GM12878 (cell line): ENCODE measurements at regions not wholly inside any gene's neighbourhood (a gene's known extent, or its start where the extent isn't known, plus 50 kb on each side); places are given as distances from the start of the nearest gene placed in this dataset.
"Not testable (repeated sequence)": the region's sequence is repeated elsewhere in the genome, so short reads cannot be mapped to it uniquely, and the experiment has no call there.

ENCODE experiments used
- ATAC-seq: fragments of 200-7000 bp; cut with Tn5 transposase; 3 replicates; pipeline ENCODE4 v1.9.1; 2020; ENCODE audit warnings: mild to moderate bottlenecking, moderate library complexity
- BruUV-seq: library from RNA; stranded (reverse); fragments of 400-500 nt; replicated peaks from 2 replicates; lab custom pipeline; 2021; lab: Mats Ljungman, UMichigan
- CTCF ChIA-PET: fragments of 300-600 bp; sonication (Branson Sonifier 250); formaldehyde crosslinking; extraction: SDS; loops from one replicate; lab custom pipeline; 2021; ENCODE audit warnings: inconsistent platforms; lab: Yijun Ruan, JAX
- POLR2A ChIA-PET: fragments of 350-600 bp; formaldehyde crosslinking; extraction: SDS; loops from one replicate; lab custom pipeline; 2021; ENCODE audit warnings: inconsistent platforms; lab: Charles Lee
- RAD21 ChIA-PET: fragments of 300-600 bp; sonication (Branson Sonifier 250); formaldehyde crosslinking; loops from one replicate; lab custom pipeline; 2023; ENCODE audit warnings: antibody characterized with exemption; ENCODE audit not compliant: unreplicated experiment; lab: Charles Lee
- SMC1A ChIA-PET: fragments of 300-600 bp; sonication (Branson Sonifier 250); formaldehyde crosslinking; loops from one replicate; lab custom pipeline; 2023; ENCODE audit not compliant: unreplicated experiment, uncharacterized antibody; lab: Charles Lee
- DNase-seq: peaks from one replicate; pipeline ENCODE4 v3.0.0-alpha.2; 2011; ENCODE audit warnings: low read depth, low spot score
- FAIRE-seq: peaks from 3 replicates; lab custom pipeline; 2011; peaks lifted over from hg19 to GRCh38; lab: Jason Lieb, UNC
- H2AFZ ChIP-seq: 2 replicates; pipeline ENCODE4 v1.6.0; 2011; ENCODE audit warnings: low read depth, low read length, control low read depth; ENCODE audit not compliant: control insufficient read depth
- H3K27ac ChIP-seq: 2 replicates; pipeline ENCODE4 v1.5.1; 2011; ENCODE audit warnings: control low read depth; ENCODE audit not compliant: control insufficient read depth, insufficient read depth
- H3K27me3 ChIP-seq, 2 experiments: replicated peaks in 1 of 2; 2 replicates each; pipeline versions ENCODE4 v1.6.0 to v1.6.1; 2011; ENCODE audit warnings: low read length in 1 of 2; ENCODE audit not compliant: control insufficient read depth in 2 of 2, insufficient read depth in 2 of 2
- H3K36me3 ChIP-seq, 2 experiments: 2 replicates each; pipeline ENCODE4 v1.5.1; 2011; ENCODE audit warnings: low read length in 1 of 2; ENCODE audit not compliant: control insufficient read depth in 2 of 2, insufficient read depth in 2 of 2
- H3K4me1 ChIP-seq: 2 replicates; pipeline ENCODE4 v1.6.1; 2011; ENCODE audit warnings: mild to moderate bottlenecking, low read length, moderate library complexity, mixed read lengths; ENCODE audit not compliant: control insufficient read depth, insufficient read depth
- H3K4me2 ChIP-seq: 2 replicates; pipeline ENCODE4 v1.6.0; 2011; ENCODE audit warnings: control low read depth; ENCODE audit not compliant: control insufficient read depth, insufficient read depth
- H3K4me3 ChIP-seq: fragments of 200-600 bp; sonication (generic); 2 replicates; pipeline ENCODE4 v1.5.1; 2016
- H3K79me2 ChIP-seq: 2 replicates; pipeline ENCODE4 v1.6.0; 2011; ENCODE audit warnings: low read length; ENCODE audit not compliant: control insufficient read depth, insufficient read depth
- H3K9ac ChIP-seq: 2 replicates; pipeline ENCODE4 v1.8.0; 2011; ENCODE audit warnings: low read length, control low read depth, mixed read lengths; ENCODE audit not compliant: control insufficient read depth, insufficient read depth
- H3K9me3 ChIP-seq: replicated peaks from 3 replicates; pipeline ENCODE4 v1.5.1; 2011; ENCODE audit warnings: mild to moderate bottlenecking, low read length; ENCODE audit not compliant: control insufficient read depth, insufficient read depth
- H4K20me1 ChIP-seq: 2 replicates; pipeline ENCODE4 v1.6.0; 2011; ENCODE audit not compliant: control insufficient read depth, insufficient read depth
- CBX5 ChIP-seq: sonication (generic); IDR thresholded peaks from 2 replicates; pipeline ENCODE4 v1.6.1; 2016; ENCODE audit warnings: low read depth, moderate library complexity, mild to moderate bottlenecking, inconsistent platforms
- CHD1 ChIP-seq: IDR thresholded peaks from 2 replicates; pipeline ENCODE4 v1.6.1; 2012; ENCODE audit warnings: low read depth, low read length, improper control_type of control experiment
- FOS ChIP-seq: IDR thresholded peaks from 3 replicates; pipeline ENCODE4 v1.6.1; 2011; ENCODE audit warnings: borderline replicate concordance; ENCODE audit not compliant: insufficient read length; ENCODE audit errors: extremely low read depth
- HDAC2 ChIP-seq: fragments of 200-600 bp; sonication (generic); IDR thresholded peaks from 2 replicates; pipeline ENCODE4 v1.6.1; 2017
- SIN3A ChIP-seq: IDR thresholded peaks from 2 replicates; pipeline ENCODE4 v1.6.1; 2012; ENCODE audit warnings: low read depth, low read length, improper control_type of control experiment
- SP1 ChIP-seq: IDR thresholded peaks from one replicate; pipeline ENCODE4 v1.6.1; 2011; ENCODE audit warnings: low read depth, low read length
- TCF12 ChIP-seq: IDR thresholded peaks from 2 replicates; pipeline ENCODE4 v1.6.1; 2011; ENCODE audit warnings: low read depth, mild to moderate bottlenecking, low read length
- WGBS: methylation state at CpG from one replicate; pipeline ENCODE4 v1.1.6; 2016; ENCODE audit warnings: low lambda C conversion rate; ENCODE audit not compliant: insufficient replicate concordance, insufficient coverage; ENCODE audit errors: missing lambda C conversion rate; 5-methylcytosine and 5-hydroxymethylcytosine counted together
- in situ Hi-C: fragments of 300-500 bp; cut with MboI; formaldehyde crosslinking; loops from 9 replicates; pipeline ENCODE4 v1.14.3; 2018; ENCODE audit warnings: mixed read lengths
- intact Hi-C: fragments of 100-400 bp; cut with micrococcal nuclease; formaldehyde crosslinking; loops from one replicate; pipeline ENCODE4 v1.14.2; 2022; ENCODE audit not compliant: unreplicated experiment
- TF ChIP-seq, protein P1 (sequence below): fragments of 450-650 bp; IDR thresholded peaks from 2 replicates; pipeline ENCODE4 v1.6.1; 2017; ENCODE audit warnings: low read depth, mild to moderate bottlenecking, moderate library complexity

DNA sequence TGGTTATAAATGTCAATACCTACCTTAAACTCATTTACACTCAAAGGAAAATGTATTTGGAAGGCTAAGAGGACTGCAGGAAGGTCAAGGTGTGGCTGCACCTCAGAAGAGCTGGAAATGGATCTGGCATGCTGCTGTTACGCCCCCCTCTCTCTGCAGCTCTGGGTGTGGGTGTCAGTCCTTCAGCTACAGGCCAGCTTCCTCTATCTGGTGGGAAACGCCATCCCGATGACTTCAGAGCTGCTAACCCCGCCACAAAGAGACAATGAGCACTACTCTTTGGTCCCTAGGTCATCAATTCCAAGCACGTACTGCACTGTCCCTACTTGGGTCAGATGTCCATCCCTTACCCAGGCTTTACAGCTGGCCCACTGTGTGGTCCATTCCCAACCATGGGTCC lies 74.2 kb downstream of the TEX35 start:
- Histone ChIP-seq H3K79me2 (no peaks in the 10 kb centered on the region), H3K4me3 (no peak overlapping the region), H3K4me2 (no peak overlapping the region), H2AFZ (no peak overlapping the region), H3K9ac (no peak overlapping the region), H3K4me1 (peaks cover 10% of the 10 kb centered on the region), H3K27ac (no peak overlapping the region), H3K27me3 (no peaks in the 10 kb centered on the region), H3K36me3 (no peaks in the 10 kb centered on the region), H3K9me3 (no peaks in the 10 kb centered on the region; the same call in 2 of the 3 replicates), H4K20me1 (no peaks in the 10 kb centered on the region)
- POLR2A ChIA-PET = interaction anchor here (0.6 kb wide), 1 partner anchor 17 kb away, joined by 3 read pairs; no protein-coding TSS in a partner anchor
- SMC1A ChIA-PET = interaction anchor here (0.9 to 3.7 kb wide), 5 partner anchors 10 to 166 kb away, joined by 3 to 13 read pairs (median 4); no protein-coding TSS in a partner anchor
- ATAC-seq (no peak), DNase-seq (no peak), FAIRE-seq (no peak)
- WGBS = 55% methylated on average over 5 of the region's 5 CpGs
- RAD21 ChIA-PET = interaction anchor here (1.7 kb wide), 1 partner anchor 19 kb away, joined by 5 read pairs; no protein-coding TSS in a partner anchor
- CTCF ChIA-PET = interaction anchor here (0.8 to 1.5 kb wide), 4 partner anchors 9 to 73 kb away, joined by 3 to 4 read pairs (median 3); no protein-coding TSS in a partner anchor
- TF ChIP-seq FOS = no peak
- TF ChIP-seq HDAC2 = no peak
- TF ChIP-seq SP1 = no peak
- no peak for TF ChIP-seq SIN3A
- no peak for TF ChIP-seq TCF12
- TF ChIP-seq CHD1 = no peak
- BruUV-seq = no TSS peak
- in situ Hi-C loops = no loop called here
- intact Hi-C loops = no loop called here

DNA sequence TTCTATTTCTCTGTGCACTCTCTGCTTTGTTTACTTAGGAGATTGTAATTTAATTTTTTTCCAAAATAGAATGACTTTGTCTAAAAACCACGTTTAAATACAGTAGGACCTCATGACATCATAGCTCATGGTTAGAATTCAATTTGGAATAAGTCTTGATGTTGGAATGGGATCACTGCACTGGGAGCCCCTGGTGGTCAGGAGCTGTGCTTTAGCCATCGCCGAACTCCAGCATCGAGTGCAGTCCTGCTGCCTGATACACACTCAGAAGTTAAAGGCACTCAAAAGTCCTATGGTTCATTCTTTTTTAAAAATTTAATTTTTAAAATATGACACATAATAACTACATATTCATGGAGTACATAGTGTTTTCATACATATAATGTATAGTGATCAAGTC lies 75.1 kb downstream of the TEX35 start:
- Histone ChIP-seq H3K79me2 (no peaks in the 10 kb centered on the region), H3K4me2 (no peak overlapping the region), H3K27me3 (no peaks in the 10 kb centered on the region), H3K27ac (no peak overlapping the region), H3K36me3 (no peaks in the 10 kb centered on the region), H3K9ac (no peak overlapping the region), H3K4me1 (peaks cover 1% of the 10 kb centered on the region), H3K9me3 (no peaks in the 10 kb centered on the region; the same call in 2 of the 3 replicates), H3K4me3 (no peak overlapping the region), H4K20me1 (no peaks in the 10 kb centered on the region), H2AFZ (no peak overlapping the region)
- in situ Hi-C loops (no loop called here), intact Hi-C loops (no loop called here)
- CTCF ChIA-PET = interaction anchor here (0.8 to 1.5 kb wide), 4 partner anchors 8 to 72 kb away, joined by 3 to 4 read pairs (median 4); no protein-coding TSS in a partner anchor
- DNase-seq (no peak), ATAC-seq (no peak), FAIRE-seq (no peak)
- BruUV-seq = no TSS peak
- 75% methylated on average over 4 of the region's 4 CpGs for WGBS
- no peak for TF ChIP-seq CBX5
- TF ChIP-seq, protein P1, sequence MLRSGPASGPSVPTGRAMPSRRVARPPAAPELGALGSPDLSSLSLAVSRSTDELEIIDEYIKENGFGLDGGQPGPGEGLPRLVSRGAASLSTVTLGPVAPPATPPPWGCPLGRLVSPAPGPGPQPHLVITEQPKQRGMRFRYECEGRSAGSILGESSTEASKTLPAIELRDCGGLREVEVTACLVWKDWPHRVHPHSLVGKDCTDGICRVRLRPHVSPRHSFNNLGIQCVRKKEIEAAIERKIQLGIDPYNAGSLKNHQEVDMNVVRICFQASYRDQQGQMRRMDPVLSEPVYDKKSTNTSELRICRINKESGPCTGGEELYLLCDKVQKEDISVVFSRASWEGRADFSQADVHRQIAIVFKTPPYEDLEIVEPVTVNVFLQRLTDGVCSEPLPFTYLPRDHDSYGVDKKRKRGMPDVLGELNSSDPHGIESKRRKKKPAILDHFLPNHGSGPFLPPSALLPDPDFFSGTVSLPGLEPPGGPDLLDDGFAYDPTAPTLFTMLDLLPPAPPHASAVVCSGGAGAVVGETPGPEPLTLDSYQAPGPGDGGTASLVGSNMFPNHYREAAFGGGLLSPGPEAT = no peak
- SMC1A ChIA-PET = interaction anchor here (0.6 to 3.7 kb wide), 9 partner anchors 8 to 833 kb away, joined by 3 to 13 read pairs (median 3); no protein-coding TSS in a partner anchor
- RAD21 ChIA-PET = interaction anchor here (1.7 kb wide), 1 partner anchor 18 kb away, joined by 5 read pairs; no protein-coding TSS in a partner anchor
- POLR2A ChIA-PET = no interaction called here

DNA sequence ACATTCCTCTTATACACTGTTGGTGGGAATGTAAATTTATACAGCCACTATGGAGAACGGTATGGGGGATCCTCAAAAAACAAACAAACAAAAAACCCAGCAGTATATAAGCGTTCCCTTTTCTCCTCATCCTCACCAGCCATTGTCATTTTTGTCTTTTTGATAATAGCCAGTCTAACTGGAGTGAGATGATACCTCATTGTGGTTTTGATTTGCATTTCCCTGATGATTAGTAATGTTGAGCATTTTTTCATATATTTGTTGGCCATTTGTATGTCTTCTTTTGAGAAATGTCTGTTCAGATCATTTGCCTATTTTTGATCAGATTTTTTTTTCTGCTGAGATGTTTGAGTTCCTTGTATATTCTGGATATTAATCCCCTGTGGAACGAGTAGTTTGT lies 76.1 kb downstream of the TEX35 start:
- in situ Hi-C loops, H2AFZ ChIP-seq, H3K36me3 ChIP-seq, H3K9ac ChIP-seq, ATAC-seq, intact Hi-C loops, DNase-seq, H3K27me3 ChIP-seq, H3K9me3 ChIP-seq, H3K27ac ChIP-seq, H3K4me2 ChIP-seq, BruUV-seq, H4K20me1 ChIP-seq, H3K79me2 ChIP-seq, H3K4me1 ChIP-seq, FAIRE-seq, POLR2A ChIA-PET, H3K4me3 ChIP-seq: not testable (repeated sequence)
- 33% methylated on average over 3 of the region's 3 CpGs for WGBS
- ChIA-PET CTCF (interaction anchor here (0.7 kb wide), 1 partner anchor 25 kb away, joined by 3 read pairs; no protein-coding TSS in a partner anchor), RAD21 (interaction anchor here (1.7 kb wide), 1 partner anchor 17 kb away, joined by 5 read pairs; no protein-coding TSS in a partner anchor), SMC1A (interaction anchor here (1.4 kb wide), 1 partner anchor 33 kb away, joined by 3 read pairs; no protein-coding TSS in a partner anchor)
